ENCODE measurements at regions not wholly inside any gene's neighbourhood (a gene's known extent, or its start where the extent isn't known, plus 50 kb on each side); places are given as distances from the start of the nearest gene placed in this dataset.
A peak's percentile ranks its signal among the peaks of the same experiment; 100 is the strongest.

GRCh38 chr10:10385831-10386230 is 631.8 kb upstream of the CELF2 start:
- Histone ChIP-seq H3K27ac (ENCODE audit: poor library complexity, severe bottlenecking) (no peak overlapping the region), H3K4me3 (ENCODE audit: severe bottlenecking) (no peak overlapping the region), H3K9me3 (ENCODE audit: severe bottlenecking) (no peaks in the 10 kb centered on the region), H3K36me3 (ENCODE audit: low read depth) (no peaks in the 10 kb centered on the region), H3K27me3 (ENCODE audit: insufficient read depth, poor library complexity, severe bottlenecking) (no peaks in the 10 kb centered on the region), H3K4me1 (ENCODE audit: insufficient read depth, poor library complexity, severe bottlenecking) (no peaks in the 10 kb centered on the region)
- no peak for ATAC-seq (ENCODE audit: low read depth)
- no peak for DNase-seq (ENCODE audit: low spot score)
- TF ChIP-seq CTCF (IDR thresholded peaks at IDR 0.05; ENCODE audit: poor library complexity, severe bottlenecking): no peak

- Histone ChIP-seq H3K27ac (ENCODE audit: poor library complexity, severe bottlenecking) (no peak overlapping the region), H3K36me3 (ENCODE audit: low read depth) (no peaks in the 10 kb centered on the region), H3K4me1 (ENCODE audit: insufficient read depth, poor library complexity, severe bottlenecking) (no peaks in the 10 kb centered on the region), H3K4me3 (ENCODE audit: severe bottlenecking) (no peak overlapping the region), H3K9me3 (ENCODE audit: severe bottlenecking) (no peaks in the 10 kb centered on the region), H3K27me3 (ENCODE audit: insufficient read depth, poor library complexity, severe bottlenecking) (no peaks in the 10 kb centered on the region)
- no peak for TF ChIP-seq CTCF (IDR thresholded peaks at IDR 0.05; ENCODE audit: poor library complexity, severe bottlenecking)
- DNase-seq (ENCODE audit: low spot score) (no peak), ATAC-seq (ENCODE audit: low read depth) (0 out of 3 replicates have a peak, but pooled peaks have one; percentile 23)
Observed at GRCh38 chr10:10389182-10389581, 628.5 kb upstream of the CELF2 start.

GRCh38 chr10:10392511-10392910 is 625.2 kb upstream of the CELF2 start:
- ATAC-seq (ENCODE audit: low read depth) (no peak), DNase-seq (ENCODE audit: low spot score) (no peak)
- Histone ChIP-seq H3K9me3 (ENCODE audit: severe bottlenecking) (no peaks in the 10 kb centered on the region), H3K36me3 (ENCODE audit: low read depth) (no peaks in the 10 kb centered on the region), H3K4me1 (ENCODE audit: insufficient read depth, poor library complexity, severe bottlenecking) (peaks cover 20% of the 10 kb centered on the region), H3K27ac (ENCODE audit: poor library complexity, severe bottlenecking) (no peak overlapping the region), H3K27me3 (ENCODE audit: insufficient read depth, poor library complexity, severe bottlenecking) (no peaks in the 10 kb centered on the region), H3K4me3 (ENCODE audit: severe bottlenecking) (no peak overlapping the region)
- TF ChIP-seq CTCF (IDR thresholded peaks at IDR 0.05; ENCODE audit: poor library complexity, severe bottlenecking): no peak

DNA sequence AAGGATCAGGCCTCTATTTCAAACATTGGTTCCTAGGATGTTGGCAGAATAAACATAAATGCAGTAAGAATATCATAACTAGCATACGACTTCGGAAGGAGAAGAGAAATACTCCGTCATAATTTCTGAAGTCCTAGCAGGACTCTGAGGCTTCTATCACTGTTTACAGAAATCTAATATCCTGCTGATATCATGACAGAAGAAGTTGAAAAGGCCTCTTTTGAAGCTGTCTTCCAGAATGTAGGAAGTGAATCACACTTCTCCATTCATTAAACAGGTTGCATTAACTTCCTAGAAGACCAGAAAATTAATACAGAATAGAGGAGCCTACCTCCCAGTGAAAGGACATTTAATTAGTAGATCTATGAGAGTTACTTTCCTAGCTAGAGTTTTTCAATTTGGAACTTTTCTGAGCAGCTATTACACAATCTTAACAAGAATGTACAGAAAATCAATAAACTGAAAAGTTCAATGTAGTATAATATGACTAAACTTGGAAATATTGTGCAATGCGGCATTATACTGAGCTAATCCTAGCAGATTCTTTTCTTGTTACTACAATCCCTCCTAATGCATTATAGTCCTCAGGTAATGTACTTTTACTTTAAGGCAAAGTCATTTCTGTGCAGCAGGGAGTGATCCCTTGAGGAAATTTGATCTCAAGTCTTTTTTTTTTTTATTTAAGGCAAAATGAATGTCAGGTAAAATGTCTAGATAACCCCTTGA is 622.6 kb upstream of the CELF2 start:
- Histone ChIP-seq H3K27me3 (ENCODE audit: insufficient read depth, poor library complexity, severe bottlenecking) (no peaks in the 10 kb centered on the region), H3K4me3 (ENCODE audit: severe bottlenecking) (no peak overlapping the region), H3K27ac (ENCODE audit: poor library complexity, severe bottlenecking) (peak overlapping the region; percentile 79), H3K9me3 (ENCODE audit: severe bottlenecking) (no peaks in the 10 kb centered on the region), H3K36me3 (ENCODE audit: low read depth) (no peaks in the 10 kb centered on the region), H3K4me1 (ENCODE audit: insufficient read depth, poor library complexity, severe bottlenecking) (peaks cover 20% of the 10 kb centered on the region)
- DNase-seq (ENCODE audit: low spot score) (no peak), ATAC-seq (ENCODE audit: low read depth) (peak; percentile 97)
- no peak for TF ChIP-seq CTCF (IDR thresholded peaks at IDR 0.05; ENCODE audit: poor library complexity, severe bottlenecking)

GRCh38 chr10:10396601-10397000 is 621.1 kb upstream of the CELF2 start:
- TF ChIP-seq CTCF (IDR thresholded peaks at IDR 0.05; ENCODE audit: poor library complexity, severe bottlenecking): no peak
- no peaks in the 10 kb centered on the region for H3K27me3 ChIP-seq (ENCODE audit: insufficient read depth, poor library complexity, severe bottlenecking)
- H3K4me3 ChIP-seq (ENCODE audit: severe bottlenecking): no peak overlapping the region
- ATAC-seq (ENCODE audit: low read depth): no peak
- no peak overlapping the region for H3K27ac ChIP-seq (ENCODE audit: poor library complexity, severe bottlenecking)
- H3K9me3 ChIP-seq (ENCODE audit: severe bottlenecking): no peaks in the 10 kb centered on the region
- H3K4me1 ChIP-seq (ENCODE audit: insufficient read depth, poor library complexity, severe bottlenecking): peaks cover 20% of the 10 kb centered on the region
- no peak for DNase-seq (ENCODE audit: low spot score)
- H3K36me3 ChIP-seq (ENCODE audit: low read depth): no peaks in the 10 kb centered on the region

Measured in RWPE2 (cell line).